C4-2B (cell line): ENCODE measurements at regions not wholly inside any gene's neighbourhood (a gene's known extent, or its start where the extent isn't known, plus 50 kb on each side); places are given as distances from the start of the nearest gene placed in this dataset.

ENCODE experiments used
- CTCF ChIP-seq: fragments of 450-650 bp; conservative IDR thresholded peaks from 2 replicates; pipeline ENCODE4 v1.5.1; 2017; ENCODE audit warnings: mild to moderate bottlenecking
- ZFX ChIP-seq: fragments of 450-650 bp; IDR thresholded peaks from 2 replicates; pipeline ENCODE4 v1.6.1; 2017

- no peak for TF ChIP-seq CTCF
- TF ChIP-seq ZFX: no peak
Measured at GRCh38 chr13:27349458-27349857, 75.0 kb upstream of the GTF3A start.
